GM23338 (cell line): ENCODE measurements at regions not wholly inside any gene's neighbourhood (a gene's known extent, or its start where the extent isn't known, plus 50 kb on each side); places are given as distances from the start of the nearest gene placed in this dataset.

Experiments used
- CREB1 ChIP-seq: fragments of 250-450 bp; sonication (Bioruptor Pico); IDR thresholded peaks from 2 replicates; pipeline ENCODE4 v1.5.0; 2020; ENCODE audit warnings: low read depth, mild to moderate bottlenecking, moderate library complexity
- ETS1 ChIP-seq: IDR thresholded peaks from 2 replicates; pipeline ENCODE4 v1.6.1; 2016; ENCODE audit warnings: antibody characterized with exemption
- EZH2 ChIP-seq: fragments of 200-600 bp; sonication (generic); IDR thresholded peaks from one replicate; pipeline ENCODE4 v1.8.0; 2017; ENCODE audit warnings: antibody characterized with exemption, mild to moderate bottlenecking, low read depth; ENCODE audit not compliant: unreplicated experiment
- EZH2phosphoT487 ChIP-seq: fragments of 200-600 bp; sonication (generic); IDR thresholded peaks from one replicate; pipeline ENCODE4 v1.8.1; 2018; ENCODE audit warnings: antibody characterized with exemption; ENCODE audit not compliant: unreplicated experiment
- JUNB ChIP-seq: IDR thresholded peaks from one replicate; pipeline ENCODE4 v1.6.1; 2016; ENCODE audit warnings: antibody characterized with exemption; ENCODE audit not compliant: unreplicated experiment
- NANOG ChIP-seq: IDR thresholded peaks from 2 replicates; pipeline ENCODE4 v1.6.1; 2016; ENCODE audit warnings: antibody characterized with exemption, borderline replicate concordance
- POLR2AphosphoS5 ChIP-seq: IDR thresholded peaks from 2 replicates; pipeline ENCODE4 v1.6.1; 2016; ENCODE audit warnings: antibody characterized with exemption, low read depth
- STAT1 ChIP-seq: IDR thresholded peaks from one replicate; pipeline ENCODE4 v1.6.1; 2016; ENCODE audit warnings: antibody characterized with exemption; ENCODE audit not compliant: unreplicated experiment
- ZNF114 ChIP-seq: fragments of 250-450 bp; sonication (Bioruptor Pico); IDR thresholded peaks from 2 replicates; pipeline ENCODE4 v1.5.0; 2020; ENCODE audit warnings: mild to moderate bottlenecking, moderate library complexity
- ZNF331 ChIP-seq: fragments of 250-450 bp; sonication (Bioruptor Pico); IDR thresholded peaks from 2 replicates; pipeline ENCODE4 v1.5.0; 2020; ENCODE audit warnings: low read depth, mild to moderate bottlenecking, moderate library complexity
- TF ChIP-seq, protein P1 (sequence below), 2 experiments: fragments of 200-600 bp in 1 of 2; sonication (generic) in 1 of 2; conservative IDR thresholded peaks; 2 replicates each; pipeline versions ENCODE4 v1.5.1 to v1.6.1; 2016 to 2017; ENCODE audit warnings: antibody characterized with exemption in 2 of 2, low read depth in 2 of 2, mild to moderate bottlenecking in 2 of 2, moderate library complexity in 1 of 2
- TF ChIP-seq, protein P2 (sequence below): IDR thresholded peaks from one replicate; pipeline ENCODE4 v1.6.1; 2018; ENCODE audit warnings: antibody characterized with exemption; ENCODE audit not compliant: unreplicated experiment
- TF ChIP-seq, protein P3 (sequence below): fragments of 250-450 bp; sonication (Bioruptor Pico); IDR thresholded peaks from 2 replicates; pipeline ENCODE4 v1.5.0; 2020; ENCODE audit warnings: mild to moderate bottlenecking, moderate library complexity

DNA sequence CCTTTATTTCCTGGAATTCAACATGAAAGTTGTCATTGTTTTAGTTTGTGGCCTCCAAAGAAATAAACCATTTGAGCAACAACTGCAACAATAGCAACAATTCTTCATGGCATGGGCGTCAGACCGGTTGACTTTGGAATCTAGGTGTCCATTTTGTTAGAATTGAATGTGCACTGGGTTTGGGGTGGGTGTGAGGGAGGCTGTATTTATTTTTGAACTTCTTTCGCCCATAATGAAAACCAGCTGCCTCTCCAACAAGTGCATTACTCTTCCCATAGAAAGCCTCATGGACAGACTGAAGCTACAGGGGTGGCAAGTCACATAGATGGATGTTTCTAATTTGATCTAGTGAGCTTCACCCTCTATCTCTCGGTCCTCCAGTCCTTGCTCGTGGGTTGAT, 85.4 kb downstream of the ADAMTS15 start:
- TF ChIP-seq, protein P1, sequence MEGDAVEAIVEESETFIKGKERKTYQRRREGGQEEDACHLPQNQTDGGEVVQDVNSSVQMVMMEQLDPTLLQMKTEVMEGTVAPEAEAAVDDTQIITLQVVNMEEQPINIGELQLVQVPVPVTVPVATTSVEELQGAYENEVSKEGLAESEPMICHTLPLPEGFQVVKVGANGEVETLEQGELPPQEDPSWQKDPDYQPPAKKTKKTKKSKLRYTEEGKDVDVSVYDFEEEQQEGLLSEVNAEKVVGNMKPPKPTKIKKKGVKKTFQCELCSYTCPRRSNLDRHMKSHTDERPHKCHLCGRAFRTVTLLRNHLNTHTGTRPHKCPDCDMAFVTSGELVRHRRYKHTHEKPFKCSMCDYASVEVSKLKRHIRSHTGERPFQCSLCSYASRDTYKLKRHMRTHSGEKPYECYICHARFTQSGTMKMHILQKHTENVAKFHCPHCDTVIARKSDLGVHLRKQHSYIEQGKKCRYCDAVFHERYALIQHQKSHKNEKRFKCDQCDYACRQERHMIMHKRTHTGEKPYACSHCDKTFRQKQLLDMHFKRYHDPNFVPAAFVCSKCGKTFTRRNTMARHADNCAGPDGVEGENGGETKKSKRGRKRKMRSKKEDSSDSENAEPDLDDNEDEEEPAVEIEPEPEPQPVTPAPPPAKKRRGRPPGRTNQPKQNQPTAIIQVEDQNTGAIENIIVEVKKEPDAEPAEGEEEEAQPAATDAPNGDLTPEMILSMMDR (conservative IDR thresholded peaks at IDR 0.05; ENCODE audit: low read depth in 2 of 2): no peak
- no peak for TF ChIP-seq CREB1 (CRISPR knock-in tag)
- TF ChIP-seq EZH2phosphoT487: no peak
- no peak for TF ChIP-seq POLR2AphosphoS5
- no peak for TF ChIP-seq EZH2
- TF ChIP-seq ZNF114 (CRISPR knock-in tag): no peak
- TF ChIP-seq, protein P2, sequence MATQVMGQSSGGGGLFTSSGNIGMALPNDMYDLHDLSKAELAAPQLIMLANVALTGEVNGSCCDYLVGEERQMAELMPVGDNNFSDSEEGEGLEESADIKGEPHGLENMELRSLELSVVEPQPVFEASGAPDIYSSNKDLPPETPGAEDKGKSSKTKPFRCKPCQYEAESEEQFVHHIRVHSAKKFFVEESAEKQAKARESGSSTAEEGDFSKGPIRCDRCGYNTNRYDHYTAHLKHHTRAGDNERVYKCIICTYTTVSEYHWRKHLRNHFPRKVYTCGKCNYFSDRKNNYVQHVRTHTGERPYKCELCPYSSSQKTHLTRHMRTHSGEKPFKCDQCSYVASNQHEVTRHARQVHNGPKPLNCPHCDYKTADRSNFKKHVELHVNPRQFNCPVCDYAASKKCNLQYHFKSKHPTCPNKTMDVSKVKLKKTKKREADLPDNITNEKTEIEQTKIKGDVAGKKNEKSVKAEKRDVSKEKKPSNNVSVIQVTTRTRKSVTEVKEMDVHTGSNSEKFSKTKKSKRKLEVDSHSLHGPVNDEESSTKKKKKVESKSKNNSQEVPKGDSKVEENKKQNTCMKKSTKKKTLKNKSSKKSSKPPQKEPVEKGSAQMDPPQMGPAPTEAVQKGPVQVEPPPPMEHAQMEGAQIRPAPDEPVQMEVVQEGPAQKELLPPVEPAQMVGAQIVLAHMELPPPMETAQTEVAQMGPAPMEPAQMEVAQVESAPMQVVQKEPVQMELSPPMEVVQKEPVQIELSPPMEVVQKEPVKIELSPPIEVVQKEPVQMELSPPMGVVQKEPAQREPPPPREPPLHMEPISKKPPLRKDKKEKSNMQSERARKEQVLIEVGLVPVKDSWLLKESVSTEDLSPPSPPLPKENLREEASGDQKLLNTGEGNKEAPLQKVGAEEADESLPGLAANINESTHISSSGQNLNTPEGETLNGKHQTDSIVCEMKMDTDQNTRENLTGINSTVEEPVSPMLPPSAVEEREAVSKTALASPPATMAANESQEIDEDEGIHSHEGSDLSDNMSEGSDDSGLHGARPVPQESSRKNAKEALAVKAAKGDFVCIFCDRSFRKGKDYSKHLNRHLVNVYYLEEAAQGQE: no peak
- no peak for TF ChIP-seq ETS1
- no peak for TF ChIP-seq JUNB
- TF ChIP-seq ZNF331 (CRISPR knock-in tag): no peak
- TF ChIP-seq NANOG: no peak
- TF ChIP-seq, protein P3, sequence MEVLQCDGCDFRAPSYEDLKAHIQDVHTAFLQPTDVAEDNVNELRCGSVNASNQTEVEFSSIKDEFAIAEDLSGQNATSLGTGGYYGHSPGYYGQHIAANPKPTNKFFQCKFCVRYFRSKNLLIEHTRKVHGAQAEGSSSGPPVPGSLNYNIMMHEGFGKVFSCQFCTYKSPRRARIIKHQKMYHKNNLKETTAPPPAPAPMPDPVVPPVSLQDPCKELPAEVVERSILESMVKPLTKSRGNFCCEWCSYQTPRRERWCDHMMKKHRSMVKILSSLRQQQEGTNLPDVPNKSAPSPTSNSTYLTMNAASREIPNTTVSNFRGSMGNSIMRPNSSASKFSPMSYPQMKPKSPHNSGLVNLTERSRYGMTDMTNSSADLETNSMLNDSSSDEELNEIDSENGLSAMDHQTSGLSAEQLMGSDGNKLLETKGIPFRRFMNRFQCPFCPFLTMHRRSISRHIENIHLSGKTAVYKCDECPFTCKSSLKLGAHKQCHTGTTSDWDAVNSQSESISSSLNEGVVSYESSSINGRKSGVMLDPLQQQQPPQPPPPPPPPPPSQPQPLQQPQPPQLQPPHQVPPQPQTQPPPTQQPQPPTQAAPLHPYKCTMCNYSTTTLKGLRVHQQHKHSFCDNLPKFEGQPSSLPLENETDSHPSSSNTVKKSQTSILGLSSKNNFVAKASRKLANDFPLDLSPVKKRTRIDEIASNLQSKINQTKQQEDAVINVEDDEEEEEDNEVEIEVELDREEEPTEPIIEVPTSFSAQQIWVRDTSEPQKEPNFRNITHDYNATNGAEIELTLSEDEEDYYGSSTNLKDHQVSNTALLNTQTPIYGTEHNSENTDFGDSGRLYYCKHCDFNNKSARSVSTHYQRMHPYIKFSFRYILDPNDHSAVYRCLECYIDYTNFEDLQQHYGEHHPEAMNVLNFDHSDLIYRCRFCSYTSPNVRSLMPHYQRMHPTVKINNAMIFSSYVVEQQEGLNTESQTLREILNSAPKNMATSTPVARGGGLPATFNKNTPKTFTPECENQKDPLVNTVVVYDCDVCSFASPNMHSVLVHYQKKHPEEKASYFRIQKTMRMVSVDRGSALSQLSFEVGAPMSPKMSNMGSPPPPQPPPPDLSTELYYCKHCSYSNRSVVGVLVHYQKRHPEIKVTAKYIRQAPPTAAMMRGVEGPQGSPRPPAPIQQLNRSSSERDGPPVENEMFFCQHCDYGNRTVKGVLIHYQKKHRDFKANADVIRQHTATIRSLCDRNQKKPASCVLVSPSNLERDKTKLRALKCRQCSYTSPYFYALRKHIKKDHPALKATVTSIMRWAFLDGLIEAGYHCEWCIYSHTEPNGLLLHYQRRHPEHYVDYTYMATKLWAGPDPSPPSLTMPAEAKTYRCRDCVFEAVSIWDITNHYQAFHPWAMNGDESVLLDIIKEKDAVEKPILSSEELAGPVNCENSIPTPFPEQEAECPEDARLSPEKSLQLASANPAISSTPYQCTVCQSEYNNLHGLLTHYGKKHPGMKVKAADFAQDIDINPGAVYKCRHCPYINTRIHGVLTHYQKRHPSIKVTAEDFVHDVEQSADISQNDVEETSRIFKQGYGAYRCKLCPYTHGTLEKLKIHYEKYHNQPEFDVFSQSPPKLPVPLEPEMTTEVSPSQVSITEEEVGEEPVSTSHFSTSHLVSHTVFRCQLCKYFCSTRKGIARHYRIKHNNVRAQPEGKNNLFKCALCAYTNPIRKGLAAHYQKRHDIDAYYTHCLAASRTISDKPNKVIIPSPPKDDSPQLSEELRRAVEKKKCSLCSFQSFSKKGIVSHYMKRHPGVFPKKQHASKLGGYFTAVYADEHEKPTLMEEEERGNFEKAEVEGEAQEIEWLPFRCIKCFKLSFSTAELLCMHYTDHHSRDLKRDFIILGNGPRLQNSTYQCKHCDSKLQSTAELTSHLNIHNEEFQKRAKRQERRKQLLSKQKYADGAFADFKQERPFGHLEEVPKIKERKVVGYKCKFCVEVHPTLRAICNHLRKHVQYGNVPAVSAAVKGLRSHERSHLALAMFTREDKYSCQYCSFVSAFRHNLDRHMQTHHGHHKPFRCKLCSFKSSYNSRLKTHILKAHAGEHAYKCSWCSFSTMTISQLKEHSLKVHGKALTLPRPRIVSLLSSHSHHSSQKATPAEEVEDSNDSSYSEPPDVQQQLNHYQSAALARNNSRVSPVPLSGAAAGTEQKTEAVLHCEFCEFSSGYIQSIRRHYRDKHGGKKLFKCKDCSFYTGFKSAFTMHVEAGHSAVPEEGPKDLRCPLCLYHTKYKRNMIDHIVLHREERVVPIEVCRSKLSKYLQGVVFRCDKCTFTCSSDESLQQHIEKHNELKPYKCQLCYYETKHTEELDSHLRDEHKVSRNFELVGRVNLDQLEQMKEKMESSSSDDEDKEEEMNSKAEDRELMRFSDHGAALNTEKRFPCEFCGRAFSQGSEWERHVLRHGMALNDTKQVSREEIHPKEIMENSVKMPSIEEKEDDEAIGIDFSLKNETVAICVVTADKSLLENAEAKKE (CRISPR knock-in tag): no peak
- no peak for TF ChIP-seq STAT1
